ENCODE measurements at regions not wholly inside any gene's neighbourhood (a gene's known extent, or its start where the extent isn't known, plus 50 kb on each side); places are given as distances from the start of the nearest gene placed in this dataset.

DNA sequence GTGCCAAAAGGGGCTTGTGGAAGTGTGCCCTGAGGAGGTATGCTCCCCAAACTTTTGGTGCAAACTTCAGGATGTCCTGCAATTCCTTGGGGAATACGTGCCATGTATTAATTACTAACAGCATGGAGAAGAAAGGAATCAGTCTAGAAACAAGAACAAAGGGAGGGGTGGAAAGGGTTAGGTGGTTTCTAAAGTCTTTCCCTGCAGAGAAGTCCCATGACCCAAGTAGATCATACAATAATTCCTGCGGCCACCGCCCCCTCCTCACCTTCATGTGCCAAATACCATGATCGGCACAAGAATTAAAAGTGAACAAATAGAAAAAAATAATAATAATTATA, 258.2 kb downstream of the PLPP3 start:
- Histone ChIP-seq H3K36me3 (ENCODE audit: control insufficient read depth in 2 of 3, insufficient read depth in 3 of 3, low read length in 3 of 3) (no peaks in the 10 kb centered on the region), H3K4me3 (ENCODE audit: low read length in 3 of 3) (no peak overlapping the region), H3K4me1 (ENCODE audit: control insufficient read depth in 2 of 3, insufficient read depth in 2 of 3, low read depth in 1 of 3, low read length in 3 of 3) (no peaks in the 10 kb centered on the region), H3K27ac (ENCODE audit: low read depth in 2 of 2, low read length in 2 of 2) (no peak overlapping the region), H3K9me3 (ENCODE audit: control insufficient read depth in 2 of 3, insufficient read depth in 1 of 3, low read length in 3 of 3) (no peaks in the 10 kb centered on the region), H3K27me3 (ENCODE audit: control insufficient read depth, insufficient read depth, low read length) (no peaks in the 10 kb centered on the region), H3K9ac (ENCODE audit: low read length in 3 of 3) (no peak overlapping the region)
- no peak for FAIRE-seq
- TF ChIP-seq, protein P1, sequence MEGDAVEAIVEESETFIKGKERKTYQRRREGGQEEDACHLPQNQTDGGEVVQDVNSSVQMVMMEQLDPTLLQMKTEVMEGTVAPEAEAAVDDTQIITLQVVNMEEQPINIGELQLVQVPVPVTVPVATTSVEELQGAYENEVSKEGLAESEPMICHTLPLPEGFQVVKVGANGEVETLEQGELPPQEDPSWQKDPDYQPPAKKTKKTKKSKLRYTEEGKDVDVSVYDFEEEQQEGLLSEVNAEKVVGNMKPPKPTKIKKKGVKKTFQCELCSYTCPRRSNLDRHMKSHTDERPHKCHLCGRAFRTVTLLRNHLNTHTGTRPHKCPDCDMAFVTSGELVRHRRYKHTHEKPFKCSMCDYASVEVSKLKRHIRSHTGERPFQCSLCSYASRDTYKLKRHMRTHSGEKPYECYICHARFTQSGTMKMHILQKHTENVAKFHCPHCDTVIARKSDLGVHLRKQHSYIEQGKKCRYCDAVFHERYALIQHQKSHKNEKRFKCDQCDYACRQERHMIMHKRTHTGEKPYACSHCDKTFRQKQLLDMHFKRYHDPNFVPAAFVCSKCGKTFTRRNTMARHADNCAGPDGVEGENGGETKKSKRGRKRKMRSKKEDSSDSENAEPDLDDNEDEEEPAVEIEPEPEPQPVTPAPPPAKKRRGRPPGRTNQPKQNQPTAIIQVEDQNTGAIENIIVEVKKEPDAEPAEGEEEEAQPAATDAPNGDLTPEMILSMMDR (IDR thresholded peaks at IDR 0.05; ENCODE audit: borderline replicate concordance, extremely low read depth, insufficient read depth), result no peak
- no peak for DNase-seq
- intact Hi-C loops (cut with DNase I), result no loop called here

DNA sequence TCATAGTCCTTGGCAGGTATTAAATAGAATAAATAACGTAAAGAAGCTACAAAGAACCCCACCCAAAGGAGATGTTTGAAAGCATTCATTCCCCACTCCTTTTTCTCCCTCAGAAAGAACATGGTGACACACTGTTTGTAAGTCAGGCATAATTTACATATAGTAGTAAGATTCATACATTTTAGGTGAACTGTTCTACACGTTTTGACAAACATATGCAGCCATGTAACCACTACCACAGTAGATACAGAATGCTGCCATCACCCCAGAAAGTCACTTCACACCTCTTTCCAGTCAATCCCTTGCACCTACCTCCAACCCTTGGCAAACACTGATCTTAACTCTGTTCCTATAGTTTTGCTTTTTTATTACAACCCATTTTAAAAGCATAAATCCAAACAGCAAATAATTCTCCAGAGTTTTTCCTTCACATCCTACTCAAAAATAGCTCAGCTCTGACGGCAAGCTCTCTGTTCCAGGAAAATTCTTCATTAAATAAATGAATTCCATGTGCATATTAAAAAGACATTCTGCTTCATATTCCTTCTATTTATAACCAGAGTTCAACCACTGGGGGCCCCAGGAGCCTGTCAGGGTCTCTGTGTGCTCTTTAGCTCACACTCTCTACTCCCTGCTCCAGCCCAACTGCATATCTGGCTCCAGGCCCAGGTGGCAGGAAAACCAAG, 258.8 kb downstream of the PLPP3 start:
- Histone ChIP-seq H3K9me3 (ENCODE audit: control insufficient read depth in 2 of 3, insufficient read depth in 1 of 3, low read length in 3 of 3) (no peaks in the 10 kb centered on the region), H3K27me3 (ENCODE audit: control insufficient read depth, insufficient read depth, low read length) (no peaks in the 10 kb centered on the region)
- FAIRE-seq, result no peak

DNA sequence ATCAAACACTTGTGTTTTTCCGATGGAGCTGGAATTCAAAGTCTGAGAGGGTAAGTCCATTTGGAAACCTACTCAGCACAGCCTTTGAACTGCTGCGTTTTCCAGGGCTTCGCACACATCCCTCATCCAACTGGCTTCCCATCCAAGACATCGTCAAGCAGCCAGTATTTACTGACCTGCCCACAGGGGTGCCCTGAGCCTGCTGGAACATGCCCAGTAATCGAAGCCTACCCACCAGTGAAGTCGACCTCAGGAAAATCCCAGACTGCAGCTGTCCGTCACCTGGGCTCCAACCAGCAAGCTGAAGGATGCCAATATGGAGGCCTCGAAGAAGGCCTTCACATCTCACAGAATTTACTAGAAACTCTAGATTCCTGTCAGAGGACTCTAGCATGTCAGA, 261.6 kb downstream of the PLPP3 start:
- DNase-seq (no peak), FAIRE-seq (no peak)
- Histone ChIP-seq H3K27ac (ENCODE audit: low read depth in 2 of 2, low read length in 2 of 2) (no peak overlapping the region), H3K9ac (ENCODE audit: low read length in 3 of 3) (no peak overlapping the region), H3K36me3 (ENCODE audit: control insufficient read depth in 2 of 3, insufficient read depth in 3 of 3, low read length in 3 of 3) (no peaks in the 10 kb centered on the region), H3K27me3 (ENCODE audit: control insufficient read depth, insufficient read depth, low read length) (no peaks in the 10 kb centered on the region), H3K4me1 (ENCODE audit: control insufficient read depth in 2 of 3, insufficient read depth in 2 of 3, low read depth in 1 of 3, low read length in 3 of 3) (no peaks in the 10 kb centered on the region), H3K4me3 (ENCODE audit: low read length in 3 of 3) (no peak overlapping the region), H3K9me3 (ENCODE audit: control insufficient read depth in 2 of 3, insufficient read depth in 1 of 3, low read length in 3 of 3) (no peaks in the 10 kb centered on the region)
- intact Hi-C loops (cut with DNase I), result no loop called here
- TF ChIP-seq, protein P1 (IDR thresholded peaks at IDR 0.05; ENCODE audit: borderline replicate concordance, extremely low read depth, insufficient read depth), result no peak

More for the DNA sequence above, 258.8 kb downstream of the PLPP3 start:
- H3K4me1 ChIP-seq (ENCODE audit: control insufficient read depth in 2 of 3, insufficient read depth in 2 of 3, low read depth in 1 of 3, low read length in 3 of 3), result no peaks in the 10 kb centered on the region
- no peak overlapping the region for H3K27ac ChIP-seq (ENCODE audit: low read depth in 2 of 2, low read length in 2 of 2)
- no peak for DNase-seq
- TF ChIP-seq, protein P1 (IDR thresholded peaks at IDR 0.05; ENCODE audit: borderline replicate concordance, extremely low read depth, insufficient read depth), result no peak
- no peak overlapping the region for H3K9ac ChIP-seq (ENCODE audit: low read length in 3 of 3)
- intact Hi-C loops (cut with DNase I), result no loop called here
- no peak overlapping the region for H3K4me3 ChIP-seq (ENCODE audit: low read length in 3 of 3)
- no peaks in the 10 kb centered on the region for H3K36me3 ChIP-seq (ENCODE audit: control insufficient read depth in 2 of 3, insufficient read depth in 3 of 3, low read length in 3 of 3)

Measured in kidney (tissue), 13 donors.